ENCODE measurements at regions not wholly inside any gene's neighbourhood (a gene's known extent, or its start where the extent isn't known, plus 50 kb on each side); places are given as distances from the start of the nearest gene placed in this dataset.

DNA sequence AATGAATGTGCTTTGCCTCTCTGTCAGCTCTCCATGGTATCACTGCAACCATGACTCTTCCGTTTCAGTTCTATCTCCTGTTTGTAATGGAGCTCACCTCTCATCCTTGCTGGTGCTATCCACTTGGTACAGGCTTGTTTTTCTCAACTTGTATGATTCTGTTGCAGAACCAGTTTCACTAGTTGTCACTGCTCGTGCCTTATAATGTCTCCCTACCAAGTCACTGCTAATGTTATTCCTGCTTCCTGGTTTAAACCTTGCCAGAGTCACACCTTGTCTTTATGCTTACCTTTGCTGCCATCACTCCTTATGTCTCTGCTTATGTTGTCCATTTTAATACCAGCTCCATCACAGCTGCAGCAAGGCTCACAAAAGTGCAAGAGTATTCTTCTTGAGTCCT lies 1191.0 kb upstream of the LRRTM1 start (continued):
- TF ChIP-seq, protein P1, sequence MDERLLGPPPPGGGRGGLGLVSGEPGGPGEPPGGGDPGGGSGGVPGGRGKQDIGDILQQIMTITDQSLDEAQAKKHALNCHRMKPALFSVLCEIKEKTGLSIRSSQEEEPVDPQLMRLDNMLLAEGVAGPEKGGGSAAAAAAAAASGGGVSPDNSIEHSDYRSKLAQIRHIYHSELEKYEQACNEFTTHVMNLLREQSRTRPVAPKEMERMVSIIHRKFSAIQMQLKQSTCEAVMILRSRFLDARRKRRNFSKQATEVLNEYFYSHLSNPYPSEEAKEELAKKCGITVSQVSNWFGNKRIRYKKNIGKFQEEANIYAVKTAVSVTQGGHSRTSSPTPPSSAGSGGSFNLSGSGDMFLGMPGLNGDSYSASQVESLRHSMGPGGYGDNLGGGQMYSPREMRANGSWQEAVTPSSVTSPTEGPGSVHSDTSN (CRISPR knock-in tag; IDR thresholded peaks at IDR 0.05; ENCODE audit: low read depth): no peak
- TF ChIP-seq, protein P1 (tag; conservative IDR thresholded peaks at IDR 0.05; ENCODE audit: low read depth): no peak
- TF ChIP-seq XRCC5 (IDR thresholded peaks at IDR 0.05; ENCODE audit: low read depth, low read length) (no peak), SNRNP70 (optimal IDR thresholded peaks at IDR 0.05; ENCODE audit: low read depth, low read length) (no peak)
- TF ChIP-seq, protein P2, sequence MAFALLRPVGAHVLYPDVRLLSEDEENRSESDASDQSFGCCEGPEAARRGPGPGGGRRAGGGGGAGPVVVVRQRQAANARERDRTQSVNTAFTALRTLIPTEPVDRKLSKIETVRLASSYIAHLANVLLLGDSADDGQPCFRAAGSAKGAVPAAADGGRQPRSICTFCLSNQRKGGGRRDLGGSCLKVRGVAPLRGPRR (CRISPR knock-in tag; IDR thresholded peaks at IDR 0.05): no peak

DNA sequence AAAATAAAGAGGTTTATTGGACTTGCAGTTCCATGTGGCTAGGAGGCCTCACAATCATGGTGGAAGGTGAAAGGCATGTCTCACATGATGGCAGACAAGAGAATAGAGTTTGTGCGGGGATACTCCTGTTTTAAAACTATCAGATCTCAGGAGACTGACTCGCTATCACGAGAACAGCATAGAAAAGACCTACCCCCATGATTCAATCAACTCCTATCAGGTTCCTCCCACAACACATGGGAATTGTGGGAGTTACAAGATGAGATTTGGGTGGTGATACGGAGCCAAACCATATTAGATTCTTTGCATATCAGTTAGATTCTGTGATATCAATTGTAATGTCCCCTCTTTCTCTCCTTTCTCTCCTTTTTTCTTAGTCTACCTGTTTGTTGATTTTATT lies 1178.7 kb upstream of the LRRTM1 start:
- 4% methylated on average over 4 of the region's 4 CpGs for WGBS (ENCODE audit: insufficient coverage, low coverage, missing lambda C conversion rate)
- POLR2A ChIA-PET: no interaction called here
- H3K9me3 ChIP-seq (replicated peaks; ENCODE audit: control insufficient read depth, insufficient read depth, low read depth, low read length): no peaks in the 10 kb centered on the region
- TF ChIP-seq MIER1 (IDR thresholded peaks at IDR 0.05; ENCODE audit: low read depth) (no peak), BRD4 (IDR thresholded peaks at IDR 0.05) (no peak), CSDE1 (IDR thresholded peaks at IDR 0.05) (no peak), MTA1 (IDR thresholded peaks at IDR 0.05; ENCODE audit: borderline replicate concordance) (no peak), MAFK (IDR thresholded peaks at IDR 0.05; ENCODE audit: low read length) (no peak), GTF2E2 (tag; IDR thresholded peaks at IDR 0.05) (no peak), ZFX (CRISPR knock-in tag; IDR thresholded peaks at IDR 0.05) (0 out of 2 replicates have a peak, but pooled peaks have one; percentile 22), ZNF24 (IDR thresholded peaks at IDR 0.05) (no peak), CHD4 (IDR thresholded peaks at IDR 0.05; ENCODE audit: insufficient read depth, insufficient replicate concordance, low read depth, low read length, poor library complexity, severe bottlenecking) (no peak)
- TF ChIP-seq, protein P3, sequence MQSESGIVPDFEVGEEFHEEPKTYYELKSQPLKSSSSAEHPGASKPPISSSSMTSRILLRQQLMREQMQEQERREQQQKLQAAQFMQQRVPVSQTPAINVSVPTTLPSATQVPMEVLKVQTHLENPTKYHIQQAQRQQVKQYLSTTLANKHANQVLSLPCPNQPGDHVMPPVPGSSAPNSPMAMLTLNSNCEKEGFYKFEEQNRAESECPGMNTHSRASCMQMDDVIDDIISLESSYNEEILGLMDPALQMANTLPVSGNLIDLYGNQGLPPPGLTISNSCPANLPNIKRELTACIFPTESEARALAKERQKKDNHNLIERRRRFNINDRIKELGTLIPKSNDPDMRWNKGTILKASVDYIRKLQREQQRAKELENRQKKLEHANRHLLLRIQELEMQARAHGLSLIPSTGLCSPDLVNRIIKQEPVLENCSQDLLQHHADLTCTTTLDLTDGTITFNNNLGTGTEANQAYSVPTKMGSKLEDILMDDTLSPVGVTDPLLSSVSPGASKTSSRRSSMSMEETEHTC (IDR thresholded peaks at IDR 0.05): no peak
- TF ChIP-seq, protein P4, sequence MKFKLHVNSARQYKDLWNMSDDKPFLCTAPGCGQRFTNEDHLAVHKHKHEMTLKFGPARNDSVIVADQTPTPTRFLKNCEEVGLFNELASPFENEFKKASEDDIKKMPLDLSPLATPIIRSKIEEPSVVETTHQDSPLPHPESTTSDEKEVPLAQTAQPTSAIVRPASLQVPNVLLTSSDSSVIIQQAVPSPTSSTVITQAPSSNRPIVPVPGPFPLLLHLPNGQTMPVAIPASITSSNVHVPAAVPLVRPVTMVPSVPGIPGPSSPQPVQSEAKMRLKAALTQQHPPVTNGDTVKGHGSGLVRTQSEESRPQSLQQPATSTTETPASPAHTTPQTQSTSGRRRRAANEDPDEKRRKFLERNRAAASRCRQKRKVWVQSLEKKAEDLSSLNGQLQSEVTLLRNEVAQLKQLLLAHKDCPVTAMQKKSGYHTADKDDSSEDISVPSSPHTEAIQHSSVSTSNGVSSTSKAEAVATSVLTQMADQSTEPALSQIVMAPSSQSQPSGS (CRISPR knock-in tag; IDR thresholded peaks at IDR 0.05): no peak

More for the DNA sequence above, 1178.7 kb upstream of the LRRTM1 start:
- H4K20me1 ChIP-seq (replicated peaks; ENCODE audit: control insufficient read depth, insufficient read depth, low read length): no peaks in the 10 kb centered on the region
- peak overlapping the region; percentile 58 for H3K4me2 ChIP-seq (ENCODE audit: insufficient read depth, low read length)
- TSS peak; percentile 44 for BruUV-seq (replicated peaks)
- no peaks in the 10 kb centered on the region for H3K36me3 ChIP-seq (ENCODE audit: control insufficient read depth, insufficient read depth, low read length)
- H2AFZ ChIP-seq (ENCODE audit: low read depth, low read length): no peak overlapping the region
- intact Hi-C loops (cut with micrococcal nuclease): no loop called here
- DNase-seq (ENCODE audit: extremely low read depth in 1 of 4, low spot score in 3 of 4) (peak in 1 of 4 experiments; percentile 51), ATAC-seq (no peak), FAIRE-seq (no peak)
- no peaks in the 10 kb centered on the region for H3K9me1 ChIP-seq (ENCODE audit: control insufficient read depth, insufficient read depth, low read length)
- peaks cover 0 to 8% of the 10 kb centered on the region in 2 experiments; a peak in 2 of 5 replicates for H3K4me1 ChIP-seq (replicated peaks in 1 of 2; ENCODE audit: control insufficient read depth in 2 of 2, insufficient read depth in 2 of 2, low read length in 2 of 2)
- CTCF ChIA-PET (ENCODE audit: low intra/inter-chr PET ratio): no interaction called here
- no peak overlapping the region for H3K9ac ChIP-seq (ENCODE audit: insufficient read depth in 1 of 2, low read depth in 2 of 2, low read length in 2 of 2)
- no peak overlapping the region for H3K27ac ChIP-seq (ENCODE audit: extremely low read depth, low read depth, low read length)
- in situ Hi-C loops (cut with MboI): no loop called here
- no peaks in the 10 kb centered on the region for H3K27me3 ChIP-seq (ENCODE audit: control insufficient read depth in 2 of 2, insufficient read depth in 2 of 2, low read length in 2 of 2)
- H3K4me3 ChIP-seq: 0 out of 2 replicates have a peak overlapping the region, but pooled peaks have one; percentile 18
- H3K79me2 ChIP-seq (ENCODE audit: control insufficient read depth, insufficient read depth, low read length): peaks cover 21% of the 10 kb centered on the region
